NT2/D1 (cell line): ENCODE measurements at regions not wholly inside any gene's neighbourhood (a gene's known extent, or its start where the extent isn't known, plus 50 kb on each side); places are given as distances from the start of the nearest gene placed in this dataset.

Experiments
- DNase-seq: peaks from one replicate; pipeline ENCODE4 v3.0.0-alpha.2; 2011; ENCODE audit warnings: low read depth, low spot score
- H3K27me3 ChIP-seq: 2 replicates; pipeline ENCODE4 v1.6.0; 2011; ENCODE audit warnings: mild to moderate bottlenecking; ENCODE audit not compliant: insufficient read length, insufficient read depth
- H3K36me3 ChIP-seq: 2 replicates; pipeline ENCODE4 v1.6.1; 2011; ENCODE audit warnings: mild to moderate bottlenecking, low read length, mixed read lengths; ENCODE audit not compliant: insufficient read depth, insufficient read length
- H3K4me1 ChIP-seq: 2 replicates; pipeline ENCODE4 v1.5.1; 2011; ENCODE audit not compliant: insufficient read depth, insufficient read length
- H3K4me3 ChIP-seq: 2 replicates; pipeline ENCODE4 v1.5.1; 2011; ENCODE audit warnings: low read depth; ENCODE audit not compliant: insufficient read length
- H3K9ac ChIP-seq: 2 replicates; pipeline ENCODE4 v1.6.0; 2011; ENCODE audit warnings: low read depth; ENCODE audit not compliant: insufficient read length
- H3K9me3 ChIP-seq: 2 replicates; pipeline ENCODE4 v1.5.1; 2011; ENCODE audit warnings: mild to moderate bottlenecking, low read length; ENCODE audit not compliant: insufficient read depth
- SUZ12 ChIP-seq: IDR thresholded peaks from 2 replicates; pipeline ENCODE4 v1.6.1; 2011; ENCODE audit not compliant: insufficient read length, insufficient read depth; ENCODE audit errors: extremely low read depth
- YY1 ChIP-seq: IDR thresholded peaks from 2 replicates; pipeline ENCODE4 v1.6.1; 2011; ENCODE audit not compliant: insufficient read length, insufficient read depth
- ZNF274 ChIP-seq: IDR thresholded peaks from 2 replicates; pipeline ENCODE4 v1.6.1; 2011; ENCODE audit warnings: mild to moderate bottlenecking, low read depth, low read length

DNA sequence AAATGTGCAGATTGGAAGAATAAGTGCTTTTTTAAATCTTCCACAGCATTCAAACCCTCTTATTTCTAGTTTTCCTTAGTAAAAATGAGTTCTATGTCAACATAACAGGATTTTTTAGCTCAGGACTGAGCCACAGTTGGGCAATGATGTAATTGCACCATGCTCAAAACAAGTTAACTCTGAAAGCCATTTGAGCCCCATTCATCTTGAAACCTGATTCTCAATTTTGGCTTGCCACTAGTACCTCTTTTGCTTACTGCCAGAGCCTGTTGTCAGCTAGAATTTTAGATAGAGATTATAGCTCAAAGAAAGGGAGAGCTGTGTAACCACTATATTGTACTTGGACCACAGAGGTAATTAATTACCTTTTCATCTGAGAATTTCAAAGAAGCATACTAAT is 1028.5 kb upstream of the PHF14 start:
- no peak for TF ChIP-seq SUZ12
- TF ChIP-seq ZNF274 = no peak
- TF ChIP-seq YY1 = no peak
- no peaks in the 10 kb centered on the region for H3K9me3 ChIP-seq
- DNase-seq = no peak
- no peak overlapping the region for H3K9ac ChIP-seq
- no peaks in the 10 kb centered on the region for H3K4me1 ChIP-seq
- H3K36me3 ChIP-seq = no peaks in the 10 kb centered on the region
- no peaks in the 10 kb centered on the region for H3K27me3 ChIP-seq
- no peak overlapping the region for H3K4me3 ChIP-seq

DNA sequence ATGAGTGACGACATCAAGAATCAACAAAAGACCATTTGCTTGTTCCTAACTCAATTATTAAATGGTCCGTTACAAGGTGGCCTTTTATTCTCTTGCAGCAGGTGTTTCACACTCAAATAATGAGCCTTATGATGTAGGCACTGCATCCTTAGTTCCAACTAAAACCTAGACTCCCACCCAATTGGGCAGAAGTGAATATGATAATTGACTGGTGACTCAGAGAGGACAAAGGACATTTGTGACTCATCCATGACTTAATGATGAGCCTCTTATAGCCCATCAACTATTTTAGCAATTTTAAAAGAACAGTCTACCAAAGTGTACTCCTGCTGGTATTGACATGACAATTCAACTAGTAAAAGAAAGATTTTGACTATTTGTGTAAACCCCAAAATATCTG is 1027.8 kb upstream of the PHF14 start:
- no peak overlapping the region for H3K4me3 ChIP-seq
- H3K9ac ChIP-seq = no peak overlapping the region
- H3K36me3 ChIP-seq = no peaks in the 10 kb centered on the region
- no peaks in the 10 kb centered on the region for H3K27me3 ChIP-seq
- no peaks in the 10 kb centered on the region for H3K4me1 ChIP-seq
- no peaks in the 10 kb centered on the region for H3K9me3 ChIP-seq
- DNase-seq = no peak
- TF ChIP-seq ZNF274 = no peak

DNA sequence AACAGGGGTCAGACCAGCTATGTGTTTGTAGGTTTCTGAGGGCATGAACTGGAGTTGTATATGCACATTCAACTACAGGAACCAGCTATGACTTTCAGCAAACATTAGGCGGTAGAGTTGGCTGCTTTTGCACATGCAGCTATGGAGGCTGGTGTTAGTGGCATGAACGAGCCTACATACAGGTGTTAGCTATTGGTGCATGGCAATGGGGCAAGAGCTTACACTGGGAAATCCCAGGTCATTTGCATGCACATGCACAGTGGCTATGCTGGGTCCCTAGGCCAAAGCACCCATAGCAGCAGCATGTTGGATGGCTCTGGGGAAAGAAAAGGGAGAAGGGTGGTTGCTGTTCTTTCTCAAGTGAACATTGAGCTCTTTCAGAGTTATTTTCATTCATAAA is 1018.5 kb upstream of the PHF14 start:
- TF ChIP-seq ZNF274 (no peak), SUZ12 (no peak), YY1 (no peak)

DNA sequence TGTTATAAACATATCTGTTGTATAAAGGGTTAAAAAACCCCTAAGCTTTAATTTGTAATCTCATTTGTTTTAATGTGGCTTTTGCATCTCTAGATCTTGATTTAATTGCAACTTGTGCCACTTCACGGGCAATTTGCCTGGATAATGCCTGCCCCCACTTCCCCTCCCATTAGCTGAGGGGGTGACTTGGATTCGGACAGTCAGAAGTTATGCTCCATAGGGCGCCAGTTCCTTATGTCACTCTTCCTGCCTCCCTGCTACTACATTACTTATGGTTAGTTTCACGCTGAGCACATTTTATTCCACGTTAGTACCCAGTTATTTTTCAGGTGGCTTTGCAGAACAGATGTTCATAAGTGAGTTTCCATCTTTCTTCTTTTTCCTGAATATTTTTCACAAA is 1015.2 kb upstream of the PHF14 start:
- no peaks in the 10 kb centered on the region for H3K9me3 ChIP-seq
- no peak overlapping the region for H3K4me3 ChIP-seq
- TF ChIP-seq SUZ12 (no peak), YY1 (no peak), ZNF274 (no peak)
- H3K9ac ChIP-seq = no peak overlapping the region
- no peak for DNase-seq
- no peaks in the 10 kb centered on the region for H3K4me1 ChIP-seq
- no peaks in the 10 kb centered on the region for H3K27me3 ChIP-seq
- H3K36me3 ChIP-seq = no peaks in the 10 kb centered on the region

More for the DNA sequence above, 1018.5 kb upstream of the PHF14 start:
- no peak for DNase-seq
- Histone ChIP-seq H3K9ac (no peak overlapping the region), H3K4me3 (no peak overlapping the region), H3K4me1 (no peaks in the 10 kb centered on the region), H3K27me3 (no peaks in the 10 kb centered on the region), H3K9me3 (no peaks in the 10 kb centered on the region), H3K36me3 (no peaks in the 10 kb centered on the region)

DNA sequence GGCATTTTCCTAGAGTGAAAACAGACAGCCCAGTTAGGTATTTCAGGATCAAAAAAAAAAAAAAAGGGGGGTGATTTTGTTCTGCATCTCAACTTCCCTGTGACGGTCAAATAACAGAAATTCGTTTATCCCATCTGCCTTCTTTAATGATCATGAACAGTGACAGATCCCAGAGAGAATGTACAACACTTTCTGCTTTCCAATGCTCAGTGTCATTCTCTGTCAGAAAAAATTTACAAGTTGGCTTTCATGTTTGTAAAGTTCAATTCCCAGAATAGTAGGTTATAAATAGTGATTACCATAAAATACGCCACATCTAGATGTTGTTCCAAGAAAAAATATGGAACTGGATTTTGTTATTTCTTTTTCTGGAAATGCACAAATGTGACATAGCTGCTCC is 1013.2 kb upstream of the PHF14 start:
- Histone ChIP-seq H3K27me3 (no peaks in the 10 kb centered on the region), H3K4me1 (no peaks in the 10 kb centered on the region), H3K9ac (no peak overlapping the region), H3K36me3 (no peaks in the 10 kb centered on the region), H3K9me3 (no peaks in the 10 kb centered on the region), H3K4me3 (no peak overlapping the region)
- no peak for DNase-seq
- TF ChIP-seq YY1 (no peak), SUZ12 (no peak), ZNF274 (no peak)

DNA sequence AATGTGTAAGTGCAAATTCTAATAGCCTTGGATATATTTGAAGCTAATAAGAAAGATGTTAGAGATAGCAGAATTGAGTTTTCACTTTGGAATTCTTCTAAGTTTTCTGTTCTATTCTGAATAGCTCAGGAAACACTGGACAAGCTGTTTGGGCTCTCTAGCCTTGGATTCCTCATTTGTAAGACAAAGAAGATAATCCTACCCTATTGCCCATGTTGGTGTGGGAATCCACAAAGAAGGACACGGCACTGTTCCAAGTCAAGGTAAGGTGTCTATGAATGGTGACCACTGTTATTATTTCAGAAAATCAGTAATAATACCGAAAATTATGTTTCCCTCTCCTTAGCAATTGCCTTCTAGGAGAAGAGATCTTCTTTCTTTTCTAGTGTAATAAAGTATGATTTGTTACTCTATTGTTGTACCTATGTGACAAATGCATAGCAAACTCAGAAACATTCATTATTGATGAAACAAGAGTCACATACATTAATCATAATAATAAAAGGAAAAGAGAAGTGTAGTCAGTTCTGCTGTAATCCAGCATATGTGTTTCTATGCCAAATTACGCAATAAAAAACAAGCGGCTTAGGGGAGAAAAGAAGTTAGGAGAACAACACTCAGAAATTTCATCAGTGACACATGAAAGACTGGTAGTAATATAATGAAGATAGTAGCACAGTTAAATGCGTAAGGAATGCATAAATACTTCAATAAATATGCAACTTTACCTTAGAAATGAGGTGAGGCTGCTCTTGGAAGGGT is 1012.3 kb upstream of the PHF14 start:
- Histone ChIP-seq H3K27me3 (no peaks in the 10 kb centered on the region), H3K36me3 (no peaks in the 10 kb centered on the region), H3K4me1 (no peaks in the 10 kb centered on the region), H3K4me3 (no peak overlapping the region), H3K9me3 (no peaks in the 10 kb centered on the region), H3K9ac (no peak overlapping the region)
- no peak for DNase-seq
- TF ChIP-seq YY1 = no peak
- no peak for TF ChIP-seq SUZ12
- TF ChIP-seq ZNF274 = no peak

DNA sequence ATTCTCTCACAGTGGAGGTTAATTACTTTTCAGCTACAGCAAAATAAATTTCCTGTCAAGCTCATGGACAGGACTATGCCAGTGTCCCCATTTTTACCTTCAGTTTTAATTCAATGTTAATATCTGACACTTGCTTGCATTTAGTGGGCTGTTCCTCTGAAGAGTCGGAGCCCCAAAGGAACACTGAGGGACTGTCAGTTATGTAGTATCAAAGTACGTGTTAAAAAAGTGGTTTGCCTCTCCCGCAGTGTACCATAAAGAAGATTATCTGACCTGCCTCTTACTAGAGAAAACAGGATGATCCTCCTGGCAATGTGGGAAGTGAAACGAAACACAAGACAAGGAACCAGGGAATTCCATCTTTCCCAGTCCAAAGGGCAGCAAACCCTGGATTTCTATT is 1010.9 kb upstream of the PHF14 start:
- DNase-seq = no peak
- TF ChIP-seq ZNF274 (no peak), SUZ12 (no peak), YY1 (no peak)
- Histone ChIP-seq H3K9ac (no peak overlapping the region), H3K36me3 (no peaks in the 10 kb centered on the region), H3K9me3 (no peaks in the 10 kb centered on the region), H3K4me1 (no peaks in the 10 kb centered on the region), H3K27me3 (no peaks in the 10 kb centered on the region), H3K4me3 (no peak overlapping the region)
